OCI-LY7 (cell line): ENCODE measurements at regions not wholly inside any gene's neighbourhood (a gene's known extent, or its start where the extent isn't known, plus 50 kb on each side); places are given as distances from the start of the nearest gene placed in this dataset.

Experiments used
- EZH2phosphoT487 ChIP-seq: fragments of 200-600 bp; sonication (generic); IDR thresholded peaks from 2 replicates; pipeline ENCODE4 v1.6.1; 2018; ENCODE audit warnings: low read depth, borderline replicate concordance, mild to moderate bottlenecking, mixed run types, antibody characterized with exemption, low read length, moderate library complexity, mixed read lengths
- TF ChIP-seq, protein P1 (sequence below): fragments of 200-600 bp; sonication (generic); conservative IDR thresholded peaks from 2 replicates; pipeline ENCODE4 v1.5.1; 2014; ENCODE audit warnings: mild to moderate bottlenecking, antibody characterized with exemption, low read length, moderate library complexity, mixed read lengths

DNA sequence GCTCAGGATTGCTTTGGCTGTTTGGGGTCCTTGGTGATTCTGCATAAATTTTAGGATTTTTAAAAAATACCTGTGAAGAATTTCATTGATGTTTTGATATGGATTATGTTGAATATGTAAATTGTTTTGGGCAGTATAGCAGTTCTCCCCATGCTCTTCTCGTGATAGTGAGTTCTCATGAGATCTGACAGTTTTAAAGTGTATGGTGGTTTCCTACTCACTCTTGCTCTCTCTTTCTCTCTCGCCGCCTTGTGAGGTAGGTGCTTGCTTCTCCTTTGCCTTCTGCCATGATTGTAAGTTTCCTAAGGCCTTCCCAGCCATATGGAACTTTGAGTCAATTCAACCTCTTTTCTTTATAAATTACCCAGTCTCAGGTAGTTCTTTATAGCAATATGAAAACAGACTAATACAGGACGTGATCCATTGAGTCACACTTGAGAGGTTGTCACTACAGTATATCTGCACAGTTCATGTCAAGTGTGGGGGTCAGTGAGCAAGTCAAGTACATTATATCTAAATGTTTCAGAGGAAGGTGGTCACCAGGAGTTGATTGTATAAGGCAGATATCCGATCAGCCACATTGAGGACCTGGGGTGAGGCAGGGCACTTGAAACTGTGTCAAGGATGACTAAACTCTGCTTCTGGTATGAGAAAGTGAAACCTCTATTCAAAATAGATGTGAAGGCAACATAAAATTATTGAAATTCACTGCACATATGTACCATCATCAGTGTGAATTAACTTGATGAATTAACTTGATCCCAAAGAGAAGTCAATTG lies 70.7 kb upstream of the CCDC179 start:
- TF ChIP-seq, protein P1, sequence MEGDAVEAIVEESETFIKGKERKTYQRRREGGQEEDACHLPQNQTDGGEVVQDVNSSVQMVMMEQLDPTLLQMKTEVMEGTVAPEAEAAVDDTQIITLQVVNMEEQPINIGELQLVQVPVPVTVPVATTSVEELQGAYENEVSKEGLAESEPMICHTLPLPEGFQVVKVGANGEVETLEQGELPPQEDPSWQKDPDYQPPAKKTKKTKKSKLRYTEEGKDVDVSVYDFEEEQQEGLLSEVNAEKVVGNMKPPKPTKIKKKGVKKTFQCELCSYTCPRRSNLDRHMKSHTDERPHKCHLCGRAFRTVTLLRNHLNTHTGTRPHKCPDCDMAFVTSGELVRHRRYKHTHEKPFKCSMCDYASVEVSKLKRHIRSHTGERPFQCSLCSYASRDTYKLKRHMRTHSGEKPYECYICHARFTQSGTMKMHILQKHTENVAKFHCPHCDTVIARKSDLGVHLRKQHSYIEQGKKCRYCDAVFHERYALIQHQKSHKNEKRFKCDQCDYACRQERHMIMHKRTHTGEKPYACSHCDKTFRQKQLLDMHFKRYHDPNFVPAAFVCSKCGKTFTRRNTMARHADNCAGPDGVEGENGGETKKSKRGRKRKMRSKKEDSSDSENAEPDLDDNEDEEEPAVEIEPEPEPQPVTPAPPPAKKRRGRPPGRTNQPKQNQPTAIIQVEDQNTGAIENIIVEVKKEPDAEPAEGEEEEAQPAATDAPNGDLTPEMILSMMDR, result no peak
- no peak for TF ChIP-seq EZH2phosphoT487
